Fibroblast of villous mesenchyme (primary cell): ENCODE measurements at regions not wholly inside any gene's neighbourhood (a gene's known extent, or its start where the extent isn't known, plus 50 kb on each side); places are given as distances from the start of the nearest gene placed in this dataset.
"Not testable (repeated sequence)": the region's sequence is repeated elsewhere in the genome, so short reads cannot be mapped to it uniquely, and the experiment has no call there.

Source experiments
- DNase-seq: peaks from one replicate; pipeline ENCODE4 v3.0.0-alpha.2; 2010; ENCODE audit warnings: low read depth
- H3K4me3 ChIP-seq: 2 replicates; pipeline ENCODE4 v1.5.1; 2011; ENCODE audit warnings: low read depth, mild to moderate bottlenecking, low read length
- CTCF ChIP-seq: IDR thresholded peaks from 2 replicates; pipeline ENCODE4 v1.5.1; 2012; ENCODE audit warnings: low read depth, mild to moderate bottlenecking, low read length; ENCODE audit not compliant: insufficient read depth

GRCh38 chr7:123270570-123270969 lies 70.8 kb upstream of the SLC13A1 start:
- no peak for TF ChIP-seq CTCF
- DNase-seq, result no peak
- no peak overlapping the region for H3K4me3 ChIP-seq

- TF ChIP-seq CTCF, result no peak
- H3K4me3 ChIP-seq, result no peak overlapping the region
- no peak for DNase-seq
Observed at GRCh38 chr7:123265853-123266252, 66.1 kb upstream of the SLC13A1 start.

- DNase-seq, H3K4me3 ChIP-seq: not testable (repeated sequence)
Observed at GRCh38 chr7:123264820-123265219, 65.1 kb upstream of the SLC13A1 start.

- DNase-seq, result no peak
- no peak overlapping the region for H3K4me3 ChIP-seq
- no peak for TF ChIP-seq CTCF
Observed at GRCh38 chr7:123260428-123260960, 60.7 kb upstream of the SLC13A1 start.

GRCh38 chr7:123259759-123260158 lies 60.0 kb upstream of the SLC13A1 start:
- TF ChIP-seq CTCF, result no peak
- no peak for DNase-seq
- H3K4me3 ChIP-seq, result no peak overlapping the region
